IMR-90 (cell line): ENCODE measurements at regions not wholly inside any gene's neighbourhood (a gene's known extent, or its start where the extent isn't known, plus 50 kb on each side); places are given as distances from the start of the nearest gene placed in this dataset.

ENCODE experiments used
- ATAC-seq: fragments of 200-7000 bp; cut with Tn5 transposase; 2 replicates; pipeline ENCODE4 v1.9.1; 2020; ENCODE audit warnings: low read depth, mild to moderate bottlenecking, moderate library complexity
- BruUV-seq: library from RNA; stranded (reverse); fragments of 400-500 nt; replicated peaks from 2 replicates; lab custom pipeline; 2021; lab: Mats Ljungman, UMichigan
- CTCF ChIA-PET: fragments of 300-600 bp; formaldehyde crosslinking; extraction: SDS; loops from one replicate; lab custom pipeline; 2021; ENCODE audit warnings: antibody characterized with exemption; lab: Yijun Ruan, JAX
- POLR2A ChIA-PET: fragments of 300-600 bp; sonication (Branson Sonifier 250); formaldehyde crosslinking; loops from one replicate; lab custom pipeline; 2022; ENCODE audit warnings: antibody characterized with exemption; ENCODE audit not compliant: unreplicated experiment; lab: Charles Lee
- DNase-seq: peaks from one replicate; pipeline ENCODE4 v3.0.0; 2013
- H2AFZ ChIP-seq: replicated peaks from 2 replicates; pipeline ENCODE3; 2013; ENCODE audit warnings: low read length, mild to moderate bottlenecking; ENCODE audit not compliant: poor library complexity
- H2AK5ac ChIP-seq: 2 replicates; pipeline ENCODE4 v1.6.1; 2013; ENCODE audit warnings: low read depth, low read length, inconsistent platforms
- H2AK9ac ChIP-seq: replicated peaks from 2 replicates; pipeline ENCODE3; 2013; ENCODE audit warnings: mild to moderate bottlenecking, low read depth, low read length, moderate library complexity; ENCODE audit not compliant: poor library complexity
- H2BK120ac ChIP-seq: 2 replicates; pipeline ENCODE4 v1.6.1; 2013; ENCODE audit warnings: low read depth, low read length, inconsistent platforms
- H2BK15ac ChIP-seq: 3 replicates; pipeline ENCODE4 v1.6.1; 2013; ENCODE audit warnings: low read depth, low read length, inconsistent platforms
- H2BK20ac ChIP-seq: 2 replicates; pipeline ENCODE4 v1.6.1; 2013; ENCODE audit warnings: low read depth, mild to moderate bottlenecking, inconsistent platforms, low read length, moderate library complexity
- H2BK5ac ChIP-seq: 2 replicates; pipeline ENCODE4 v1.6.1; 2013; ENCODE audit warnings: mild to moderate bottlenecking, low read depth, low read length, inconsistent platforms; ENCODE audit not compliant: poor library complexity, severe bottlenecking
- H3K14ac ChIP-seq: replicated peaks from 2 replicates; pipeline ENCODE4 v1.6.1; 2013; ENCODE audit warnings: low read depth, low read length, inconsistent platforms
- H3K18ac ChIP-seq: 2 replicates; pipeline ENCODE4 v1.6.1; 2013; ENCODE audit warnings: low read depth, low read length, control low read depth
- H3K23ac ChIP-seq: 2 replicates; pipeline ENCODE4 v1.6.1; 2013; ENCODE audit warnings: low read depth, low read length, inconsistent platforms
- H3K27ac ChIP-seq: 2 replicates; pipeline ENCODE4 v1.5.1; 2013; ENCODE audit warnings: mild to moderate bottlenecking, control low read depth, low read length; ENCODE audit not compliant: insufficient read depth
- H3K27me3 ChIP-seq: 2 replicates; pipeline ENCODE4 v1.6.1; 2013; ENCODE audit warnings: low read length; ENCODE audit not compliant: control insufficient read depth, insufficient read depth
- H3K36me3 ChIP-seq: 2 replicates; pipeline ENCODE4 v1.6.1; 2013; ENCODE audit warnings: low read length, mixed read lengths; ENCODE audit not compliant: control insufficient read depth, insufficient read depth
- H3K4ac ChIP-seq: 2 replicates; pipeline ENCODE4 v1.6.1; 2013; ENCODE audit warnings: low read depth, low read length, inconsistent platforms
- H3K4me1 ChIP-seq: 2 replicates; pipeline ENCODE4 v1.6.1; 2013; ENCODE audit warnings: low read length, mixed read lengths; ENCODE audit not compliant: control insufficient read depth, insufficient read depth
- H3K4me2 ChIP-seq: 2 replicates; pipeline ENCODE4 v1.6.1; 2013; ENCODE audit warnings: low read depth, mild to moderate bottlenecking, control low read depth, low read length, moderate library complexity
- H3K4me3 ChIP-seq: 2 replicates; pipeline ENCODE4 v1.5.1; 2013; ENCODE audit warnings: low read depth, mild to moderate bottlenecking, control low read depth, low read length, moderate library complexity; ENCODE audit not compliant: insufficient read depth
- H3K56ac ChIP-seq: 2 replicates; pipeline ENCODE4 v1.6.1; 2013; ENCODE audit warnings: low read length, inconsistent platforms; ENCODE audit not compliant: insufficient read depth; ENCODE audit errors: extremely low read depth
- H3K79me1 ChIP-seq, 2 experiments: 2 replicates each; pipeline ENCODE4 v1.6.1; 2013; ENCODE audit warnings: low read length in 2 of 2, inconsistent platforms in 1 of 2, low read depth in 1 of 2
- H3K9ac ChIP-seq: 2 replicates; pipeline ENCODE4 v1.6.1; 2013; ENCODE audit warnings: low read depth, low read length, control low read depth
- H3K9me1 ChIP-seq: 2 replicates; pipeline ENCODE4 v1.6.1; 2013; ENCODE audit warnings: low read length, inconsistent platforms; ENCODE audit not compliant: insufficient read depth
- H3K9me3 ChIP-seq: 2 replicates; pipeline ENCODE4 v1.6.1; 2013; ENCODE audit warnings: low read length; ENCODE audit not compliant: control insufficient read depth, insufficient read depth
- H4K20me1 ChIP-seq: 2 replicates; pipeline ENCODE4 v1.6.1; 2013; ENCODE audit warnings: low read length, inconsistent platforms; ENCODE audit not compliant: insufficient read depth
- H4K5ac ChIP-seq: 2 replicates; pipeline ENCODE4 v1.6.1; 2013; ENCODE audit warnings: mild to moderate bottlenecking, low read depth, low read length, control low read depth
- H4K8ac ChIP-seq, 2 experiments: 2 replicates each; pipeline ENCODE4 v1.6.1; 2013; ENCODE audit warnings: low read depth in 2 of 2, low read length in 2 of 2, control low read depth in 1 of 2, inconsistent platforms in 1 of 2
- H4K91ac ChIP-seq: 2 replicates; pipeline ENCODE4 v1.6.1; 2013; ENCODE audit warnings: low read depth, low read length, inconsistent platforms; ENCODE audit not compliant: insufficient read depth
- BHLHE40 ChIP-seq: fragments of 150-350 bp; IDR thresholded peaks from 2 replicates; pipeline ENCODE4 v1.6.1; 2016; ENCODE audit warnings: mild to moderate bottlenecking, low read depth, low read length
- CEBPB ChIP-seq: IDR thresholded peaks from 2 replicates; pipeline ENCODE4 v1.6.1; 2012; ENCODE audit warnings: low read depth, low read length, improper control_type of control experiment
- CHD1 ChIP-seq: IDR thresholded peaks from 2 replicates; pipeline ENCODE4 v1.6.1; 2012; ENCODE audit warnings: low read depth, low read length, improper control_type of control experiment
- CTCF ChIP-seq: conservative IDR thresholded peaks from 2 replicates; pipeline ENCODE4 v1.5.1; 2012; ENCODE audit warnings: mild to moderate bottlenecking, low read depth, low read length, improper control_type of control experiment
- ELK1 ChIP-seq: fragments of 150-350 bp; IDR thresholded peaks from 2 replicates; pipeline ENCODE4 v1.6.1; 2016; ENCODE audit warnings: low read depth, mild to moderate bottlenecking, low read length, moderate library complexity, borderline replicate concordance
- FOS ChIP-seq: fragments of 150-350 bp; IDR thresholded peaks from 2 replicates; pipeline ENCODE4 v1.6.1; 2016; ENCODE audit warnings: low read depth, low read length
- MAFK ChIP-seq: IDR thresholded peaks from 2 replicates; pipeline ENCODE4 v1.6.1; 2012; ENCODE audit warnings: low read depth, low read length, improper control_type of control experiment
- MAZ ChIP-seq: IDR thresholded peaks from 2 replicates; pipeline ENCODE4 v1.6.1; 2012; ENCODE audit warnings: low read depth, mild to moderate bottlenecking, low read length, improper control_type of control experiment, moderate library complexity, borderline replicate concordance
- MXI1 ChIP-seq: IDR thresholded peaks from 2 replicates; pipeline ENCODE4 v1.6.1; 2012; ENCODE audit warnings: low read depth, mild to moderate bottlenecking, low read length, moderate library complexity, borderline replicate concordance
- NFE2L2 ChIP-seq: fragments of 150-350 bp; IDR thresholded peaks from 2 replicates; pipeline ENCODE4 v1.6.1; 2016; ENCODE audit warnings: low read depth, mild to moderate bottlenecking, low read length
- POLR2A ChIP-seq: IDR thresholded peaks from 2 replicates; pipeline ENCODE4 v1.6.1; 2012; ENCODE audit warnings: mild to moderate bottlenecking, low read depth, low read length
- RAD21 ChIP-seq: IDR thresholded peaks from 2 replicates; pipeline ENCODE4 v1.6.1; 2012; ENCODE audit warnings: low read length, improper control_type of control experiment
- RCOR1 ChIP-seq: IDR thresholded peaks from 2 replicates; pipeline ENCODE4 v1.6.1; 2012; ENCODE audit warnings: mild to moderate bottlenecking, low read length, improper control_type of control experiment; ENCODE audit not compliant: insufficient replicate concordance
- RFX5 ChIP-seq: IDR thresholded peaks from 2 replicates; pipeline ENCODE4 v1.8.0; 2012; ENCODE audit warnings: low read depth, mild to moderate bottlenecking, low read length, moderate library complexity
- SMC3 ChIP-seq: fragments of 150-350 bp; IDR thresholded peaks from 2 replicates; pipeline ENCODE4 v1.6.1; 2016; ENCODE audit warnings: low read depth, mild to moderate bottlenecking, antibody characterized with exemption, low read length, moderate library complexity
- USF2 ChIP-seq: fragments of 150-350 bp; IDR thresholded peaks from 2 replicates; pipeline ENCODE4 v1.6.1; 2017; ENCODE audit warnings: mild to moderate bottlenecking, antibody characterized with exemption, low read length, low read depth
- WGBS, 2 experiments: methylation state at CpG; one replicate each; pipeline versions ENCODE4 v1.1.5 to v1.1.7; 2013; ENCODE audit warnings: missing lambda C conversion rate in 2 of 2; ENCODE audit not compliant: insufficient read length in 1 of 2; ENCODE audit errors: extremely low coverage in 2 of 2; 5-methylcytosine and 5-hydroxymethylcytosine counted together
- dilution Hi-C: fragments of 300-500 bp; cut with HindIII; formaldehyde crosslinking; loops from one replicate; pipeline ENCODE4 v1.14.3; 2018; ENCODE audit warnings: low sequenced_read_pairs; ENCODE audit not compliant: unreplicated experiment
- in situ Hi-C: fragments of 300-500 bp; cut with MboI; formaldehyde crosslinking; loops from 3 replicates; pipeline ENCODE4 v1.14.3; 2019; ENCODE audit warnings: low sequenced_read_pairs, inconsistent platforms, mixed read lengths
- intact Hi-C: fragments of 100-400 bp; cut with micrococcal nuclease; formaldehyde crosslinking; loops from 2 replicates; pipeline ENCODE4 v1.10.0; 2022

- Histone ChIP-seq H2BK120ac (no peak overlapping the region), H2AK5ac (no peak overlapping the region), H3K27me3 (no peaks in the 10 kb centered on the region; the same call in 1 of the 2 replicates), H3K9ac (no peak overlapping the region), H2BK15ac (no peak overlapping the region), H4K8ac (no peak overlapping the region), H4K5ac (no peak overlapping the region), H3K18ac (no peak overlapping the region), H2BK5ac (no peak overlapping the region), H2AK9ac (no peak overlapping the region), H3K79me1 (no peaks in the 10 kb centered on the region), H3K4me3 (no peak overlapping the region), H3K4me1 (peaks cover 2% of the 10 kb centered on the region), H3K36me3 (no peaks in the 10 kb centered on the region), H3K27ac (no peak overlapping the region), H4K91ac (no peak overlapping the region), H2BK20ac (no peak overlapping the region), H3K9me1 (no peaks in the 10 kb centered on the region), H3K23ac (no peak overlapping the region), H4K20me1 (no peaks in the 10 kb centered on the region), H3K56ac (no peak overlapping the region), H3K4me2 (no peak overlapping the region), H3K14ac (no peak overlapping the region), H3K4ac (no peak overlapping the region), H3K9me3 (peaks cover 21% of the 10 kb centered on the region), H2AFZ (no peak overlapping the region)
- no TSS peak for BruUV-seq
- intact Hi-C loops: no loop called here
- dilution Hi-C loops: no loop called here
- 89% methylated on average over 1 of the region's 3 CpGs; no CpG with 5 or more reads in 1 of the 2 experiments for WGBS, 2 experiments
- POLR2A ChIA-PET: no interaction called here
- CTCF ChIA-PET: no interaction called here
- in situ Hi-C loops: no loop called here
- DNase-seq: no peak
- ATAC-seq: no peak
- TF ChIP-seq BHLHE40 (no peak), RAD21 (no peak), POLR2A (no peak), MAZ (no peak), NFE2L2 (no peak), SMC3 (no peak), RCOR1 (no peak), CHD1 (no peak), ELK1 (no peak), MAFK (no peak), USF2 (no peak), CTCF (no peak), CEBPB (no peak), MXI1 (no peak), RFX5 (no peak), FOS (no peak)
Observed at GRCh38 chr21:34009193-34009592, 64.2 kb upstream of the MRPS6 start.
